Uterus (tissue), 3 donors: ENCODE measurements at regions not wholly inside any gene's neighbourhood (a gene's known extent, or its start where the extent isn't known, plus 50 kb on each side); places are given as distances from the start of the nearest gene placed in this dataset.

ENCODE experiments used
- DNase-seq, 2 donors: peaks; one replicate each; pipeline ENCODE4 v3.0.0-alpha.2; 2019 to 2020
- H3K27ac ChIP-seq, 2 donors: fragments of 200-600 bp; sonication (generic); 1 replicate in 1 of 2; 2 replicates in 1 of 2; pipeline ENCODE4 v1.5.1; 2016 to 2018
- H3K27me3 ChIP-seq, 2 donors: fragments of 200-600 bp; sonication (generic); one replicate each; pipeline ENCODE4 v1.5.1; 2018 to 2019; ENCODE audit warnings: control low read depth in 1 of 2
- H3K36me3 ChIP-seq, 2 donors: fragments of 200-600 bp; sonication (generic); one replicate each; pipeline ENCODE4 v1.5.1; 2019; ENCODE audit warnings: control low read depth in 1 of 2
- H3K4me1 ChIP-seq, 2 donors: fragments of 200-600 bp; sonication (generic); one replicate each; pipeline ENCODE4 v1.5.1; 2018 to 2019; ENCODE audit warnings: control low read depth in 1 of 2
- H3K4me3 ChIP-seq, 2 donors: fragments of 200-600 bp; sonication (generic); 1 replicate in 1 of 2; 2 replicates in 1 of 2; pipeline ENCODE4 v1.5.1; 2018 to 2019; ENCODE audit warnings: mild to moderate bottlenecking in 1 of 2
- H3K9me3 ChIP-seq, 2 donors: fragments of 200-600 bp; sonication (generic); one replicate each; pipeline ENCODE4 v1.5.1; 2019; ENCODE audit warnings: control low read depth in 1 of 2
- CTCF ChIP-seq, 4 experiments: fragments of 200-600 bp in 2 of 4; fragments of 450-650 bp in 2 of 4; sonication (generic) in 2 of 4; IDR thresholded peaks; one replicate each; pipeline ENCODE4 v1.5.1; 2016 to 2019; ENCODE audit warnings: antibody characterized with exemption in 4 of 4, mild to moderate bottlenecking in 2 of 4, moderate library complexity in 1 of 4
- POLR2A ChIP-seq, 2 donors: fragments of 450-650 bp; IDR thresholded peaks; one replicate each; pipeline ENCODE4 v1.6.1; 2016; ENCODE audit warnings: antibody characterized with exemption in 2 of 2, mild to moderate bottlenecking in 1 of 2, moderate library complexity in 1 of 2
- intact Hi-C: fragments of 100-400 bp; cut with DNase I; formaldehyde crosslinking; loops from one replicate; pipeline ENCODE4 v1.15.1; 2023; ENCODE audit warnings: low total_unique reads
- donor health status: DM: yes; HTN: yes; CAD: no.

GRCh38 chr21:16872616-16873015 lies 640.2 kb upstream of the CXADR start:
- Histone ChIP-seq H3K27ac (no peak overlapping the region), H3K36me3 (no peaks in the 10 kb centered on the region), H3K9me3 (no peaks in the 10 kb centered on the region), H3K4me1 (no peaks in the 10 kb centered on the region), H3K4me3 (no peak overlapping the region), H3K27me3 (no peaks in the 10 kb centered on the region)
- no peak for DNase-seq
- intact Hi-C loops: no loop called here
- TF ChIP-seq CTCF (IDR thresholded peaks at IDR 0.05): no peak
- TF ChIP-seq POLR2A (IDR thresholded peaks at IDR 0.05): no peak

- no peaks in the 10 kb centered on the region for H3K27me3 ChIP-seq
- no peak for TF ChIP-seq CTCF (IDR thresholded peaks at IDR 0.05)
- no peak for TF ChIP-seq POLR2A (IDR thresholded peaks at IDR 0.05)
- no peak for DNase-seq
- no peak overlapping the region for H3K27ac ChIP-seq
- no peaks in the 10 kb centered on the region for H3K4me1 ChIP-seq
- intact Hi-C loops: no loop called here
- H3K4me3 ChIP-seq: no peak overlapping the region
- H3K36me3 ChIP-seq: no peaks in the 10 kb centered on the region
- H3K9me3 ChIP-seq: no peaks in the 10 kb centered on the region
These were observed 639.7 kb upstream of the CXADR start for GRCh38 chr21:16873176-16873575.

GRCh38 chr21:16873596-16873995 lies 639.2 kb upstream of the CXADR start:
- H3K27ac ChIP-seq: no peak overlapping the region
- no peaks in the 10 kb centered on the region for H3K4me1 ChIP-seq
- intact Hi-C loops: no loop called here
- DNase-seq: no peak
- no peaks in the 10 kb centered on the region for H3K36me3 ChIP-seq
- TF ChIP-seq CTCF (IDR thresholded peaks at IDR 0.05) (no peak), POLR2A (IDR thresholded peaks at IDR 0.05) (no peak)
- no peak overlapping the region for H3K4me3 ChIP-seq
- no peaks in the 10 kb centered on the region for H3K27me3 ChIP-seq
- H3K9me3 ChIP-seq: no peaks in the 10 kb centered on the region

GRCh38 chr21:16879479-16879878 lies 633.4 kb upstream of the CXADR start:
- Histone ChIP-seq H3K9me3 (no peaks in the 10 kb centered on the region), H3K27ac (no peak overlapping the region), H3K4me3 (no peak overlapping the region), H3K36me3 (no peaks in the 10 kb centered on the region), H3K4me1 (no peaks in the 10 kb centered on the region), H3K27me3 (no peaks in the 10 kb centered on the region)
- TF ChIP-seq POLR2A (IDR thresholded peaks at IDR 0.05): no peak
- TF ChIP-seq CTCF (IDR thresholded peaks at IDR 0.05): no peak
- no peak for DNase-seq
- intact Hi-C loops: no loop called here

GRCh38 chr21:16891821-16892220 lies 621.0 kb upstream of the CXADR start:
- no peaks in the 10 kb centered on the region for H3K36me3 ChIP-seq
- intact Hi-C loops: no loop called here
- TF ChIP-seq CTCF (IDR thresholded peaks at IDR 0.05) (no peak), POLR2A (IDR thresholded peaks at IDR 0.05) (no peak)
- H3K4me1 ChIP-seq: no peaks in the 10 kb centered on the region
- DNase-seq: no peak
- no peaks in the 10 kb centered on the region for H3K27me3 ChIP-seq
- no peak overlapping the region for H3K27ac ChIP-seq
- H3K9me3 ChIP-seq: no peaks in the 10 kb centered on the region
- no peak overlapping the region for H3K4me3 ChIP-seq
